ENCODE measurements at regions not wholly inside any gene's neighbourhood (a gene's known extent, or its start where the extent isn't known, plus 50 kb on each side); places are given as distances from the start of the nearest gene placed in this dataset.

DNA sequence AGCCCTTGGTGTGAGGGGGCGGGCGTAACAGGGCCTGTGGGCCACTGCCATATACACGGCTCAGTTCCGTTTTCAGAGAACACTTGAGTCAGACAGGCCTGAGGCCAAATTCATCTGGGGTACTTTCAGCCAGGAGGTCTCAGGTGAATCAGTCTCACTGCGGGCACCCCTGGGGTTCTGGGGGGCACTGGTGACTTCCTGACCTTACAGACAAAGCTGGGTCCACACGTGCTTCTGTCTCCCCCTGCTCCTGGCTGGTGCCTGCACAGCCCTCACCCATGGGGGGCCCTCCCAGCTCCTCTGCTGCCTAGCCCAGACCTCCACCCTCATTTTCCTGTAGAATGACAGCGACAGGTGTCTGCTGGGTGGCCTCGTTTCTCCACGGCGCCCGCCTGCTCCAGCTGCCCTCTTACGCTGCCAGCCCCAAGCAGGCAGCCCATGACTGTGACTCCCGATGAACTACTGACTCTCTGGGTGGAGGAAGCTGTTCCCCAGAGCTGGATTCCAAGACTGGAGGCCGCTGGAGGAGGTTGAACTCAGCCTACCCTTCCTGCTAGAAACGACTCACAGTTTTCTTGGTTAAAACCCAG, 374.1 kb upstream of the IRX4 start:
- DNase-seq = no peak

DNA sequence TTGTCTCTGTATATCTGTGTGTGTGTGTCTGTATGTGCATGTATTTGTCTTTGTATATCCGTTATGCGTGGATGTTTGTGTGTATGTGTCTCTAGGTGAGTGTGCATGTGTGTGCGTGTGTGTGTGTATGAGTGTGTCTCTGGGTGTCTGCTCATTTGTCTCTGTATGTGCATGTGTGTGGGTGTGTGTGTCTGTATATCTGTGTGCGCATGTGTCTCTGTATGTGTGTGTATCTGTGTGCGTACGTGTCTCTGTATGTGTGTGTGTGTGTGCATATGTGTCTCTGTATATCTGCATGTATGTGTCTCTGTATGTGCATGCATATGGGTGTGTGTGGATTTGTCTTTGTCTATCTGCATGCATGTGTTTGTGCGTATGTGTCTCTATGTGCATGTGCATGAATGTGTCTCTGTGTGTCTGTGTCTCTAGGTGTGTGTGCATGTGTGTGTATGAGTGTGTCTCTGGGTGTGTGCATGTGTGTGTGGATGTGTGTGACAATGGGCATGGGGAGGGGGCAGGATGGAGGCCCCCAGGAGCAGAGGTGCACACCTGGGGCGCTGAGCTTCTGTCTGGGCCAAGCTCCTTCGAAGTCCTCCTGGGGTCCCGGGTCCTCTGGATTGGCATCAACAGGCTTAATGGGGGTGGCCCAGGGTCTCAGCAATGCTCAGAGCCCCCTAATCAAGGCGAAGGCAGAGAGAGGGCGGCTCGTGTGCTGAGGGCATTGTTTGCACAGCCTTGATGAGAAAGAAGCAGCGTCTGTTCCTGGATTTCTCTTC, 373.4 kb upstream of the IRX4 start:
- DNase-seq = no peak

DNA sequence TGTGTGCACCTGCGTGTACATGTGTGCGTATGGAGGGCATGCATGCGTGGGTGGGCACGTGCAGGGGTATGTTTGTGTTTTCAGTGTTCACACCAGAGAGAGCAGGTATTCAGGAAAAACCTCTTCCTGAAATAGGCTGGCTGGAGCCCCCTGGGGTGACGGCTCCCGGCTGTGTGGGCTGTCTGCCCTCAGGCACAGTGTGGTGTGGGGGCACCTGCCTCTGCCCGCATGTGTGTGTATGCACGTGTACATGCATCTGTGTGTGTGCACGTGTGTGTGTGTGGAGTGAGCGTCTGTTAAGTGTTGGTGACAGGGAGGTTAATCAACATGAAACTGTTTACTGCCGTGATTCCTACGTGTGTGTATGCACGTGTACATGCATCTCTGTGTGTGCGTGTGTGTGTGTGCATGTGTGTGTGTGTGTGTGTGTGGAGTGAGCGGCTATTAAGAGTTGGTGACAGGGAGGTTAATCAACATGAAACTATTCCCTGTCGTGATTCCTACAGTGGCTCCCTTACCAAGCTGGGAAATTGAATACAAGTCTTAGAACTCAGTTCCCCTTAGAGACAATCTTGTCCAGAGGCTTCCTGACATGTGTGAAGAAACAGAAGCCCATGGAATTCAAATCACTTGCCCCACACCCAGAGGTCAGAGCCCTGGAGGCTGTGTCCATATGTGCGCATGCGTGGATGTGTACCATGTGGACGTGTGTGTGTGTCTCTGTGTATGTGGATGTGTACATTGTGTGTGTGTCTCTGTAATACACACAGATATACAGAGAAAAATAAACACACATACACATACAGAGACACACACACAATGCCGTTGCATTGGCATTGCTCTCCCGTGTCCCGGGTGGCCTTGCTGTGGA, 372.4 kb upstream of the IRX4 start:
- DNase-seq = no peak

DNA sequence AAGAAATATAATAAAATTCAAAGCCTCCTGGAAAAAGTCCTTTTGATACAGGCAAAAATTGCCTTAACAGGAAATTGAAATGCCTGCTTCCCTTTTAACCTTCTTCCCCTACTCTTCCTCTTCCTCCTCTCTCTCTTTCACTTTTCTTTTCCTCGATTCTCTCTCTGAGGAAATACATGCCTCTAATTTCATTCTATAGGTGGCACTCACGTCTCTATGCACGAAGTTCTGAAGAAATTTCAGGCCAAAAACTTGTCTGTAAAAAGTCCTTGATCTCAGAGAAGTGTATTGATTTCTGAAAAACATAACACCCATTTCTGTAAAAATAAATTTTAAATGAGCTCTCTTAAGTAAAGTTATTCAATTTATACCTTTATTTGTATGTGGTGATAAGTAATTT, 371.7 kb upstream of the IRX4 start:
- no peak for DNase-seq

DNA sequence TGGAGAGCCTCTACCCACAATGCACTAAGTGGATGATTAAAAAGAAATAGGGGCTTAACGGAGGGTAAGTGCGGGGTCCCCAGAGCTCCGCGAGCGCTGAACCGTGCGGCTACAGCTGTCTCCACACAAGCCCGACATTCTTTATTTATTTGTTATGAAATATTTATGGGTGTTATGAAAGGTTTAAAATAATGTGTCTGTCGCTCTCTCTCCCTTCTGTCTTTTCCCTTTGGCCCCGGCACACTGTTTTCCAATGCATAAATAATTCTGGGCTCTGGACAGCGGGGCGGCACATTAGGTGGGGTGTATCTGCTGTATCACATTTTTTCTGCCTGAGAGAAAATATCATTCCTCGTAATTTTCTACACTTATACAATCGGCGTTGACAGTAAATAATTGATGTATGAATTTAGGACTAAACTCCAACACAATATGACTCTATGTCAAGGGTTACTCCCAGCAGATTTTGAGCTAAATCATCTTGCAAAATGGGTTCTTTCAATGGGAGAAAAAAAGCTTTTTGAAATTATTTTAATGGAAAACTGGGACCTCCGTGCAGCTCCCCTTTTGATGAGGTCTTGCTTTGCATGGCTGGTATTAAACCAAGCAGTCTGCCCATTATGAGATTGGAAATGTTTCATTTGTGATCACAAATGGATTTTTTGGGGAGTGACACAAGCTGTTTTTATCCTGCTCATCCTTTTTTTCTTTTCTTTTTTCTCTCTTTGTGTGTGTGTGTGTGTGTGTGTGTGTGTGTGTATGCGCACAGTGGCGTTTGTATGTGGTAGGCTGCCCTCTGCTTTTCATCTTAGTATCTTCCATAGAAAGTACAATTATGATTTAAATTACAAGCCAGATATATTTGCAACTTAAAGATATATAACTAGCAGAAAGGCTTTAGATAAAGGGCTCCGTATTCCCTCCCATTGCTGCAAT, 370.6 kb upstream of the IRX4 start:
- DNase-seq = no peak

DNA sequence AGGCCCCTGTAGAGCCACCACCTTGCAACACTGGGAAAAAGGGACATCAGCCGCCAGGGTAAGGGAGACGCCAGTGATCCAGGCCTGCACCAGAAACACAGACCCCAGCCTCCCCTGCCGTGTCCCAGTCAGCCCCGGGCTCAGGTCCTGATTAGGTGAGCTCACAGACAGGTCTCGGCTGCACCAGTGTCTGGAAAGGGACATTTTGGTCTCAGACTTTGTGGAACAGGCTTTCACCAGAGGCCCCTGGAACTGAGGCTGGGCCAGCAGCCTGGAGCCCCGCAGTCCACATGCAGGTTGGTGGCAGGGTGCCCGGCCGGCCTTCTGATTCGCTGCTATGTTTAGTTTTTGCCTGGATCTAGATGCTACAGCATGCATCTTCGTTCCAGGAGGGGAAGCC, 369.0 kb upstream of the IRX4 start:
- no peak for DNase-seq

DNA sequence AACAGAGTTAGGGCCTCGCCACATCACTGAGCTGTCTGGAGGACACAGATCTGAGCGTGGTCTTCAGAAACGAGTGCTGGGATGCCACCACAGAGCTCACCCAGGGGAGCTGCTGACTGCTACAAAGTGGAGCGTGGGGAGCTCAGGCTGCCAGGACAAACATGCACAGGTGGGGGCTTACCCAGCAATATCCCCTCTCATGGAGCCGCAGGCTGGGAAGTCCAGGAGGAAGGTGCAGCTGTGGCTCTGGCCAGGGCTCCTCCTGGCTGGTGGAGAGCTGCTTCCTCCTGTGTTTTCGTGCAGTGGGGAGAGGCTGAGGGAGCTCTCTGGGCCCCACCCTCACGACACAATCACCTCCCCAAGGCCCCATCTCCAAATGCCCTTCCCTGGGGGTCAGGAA, 368.6 kb upstream of the IRX4 start:
- DNase-seq = no peak

DNA sequence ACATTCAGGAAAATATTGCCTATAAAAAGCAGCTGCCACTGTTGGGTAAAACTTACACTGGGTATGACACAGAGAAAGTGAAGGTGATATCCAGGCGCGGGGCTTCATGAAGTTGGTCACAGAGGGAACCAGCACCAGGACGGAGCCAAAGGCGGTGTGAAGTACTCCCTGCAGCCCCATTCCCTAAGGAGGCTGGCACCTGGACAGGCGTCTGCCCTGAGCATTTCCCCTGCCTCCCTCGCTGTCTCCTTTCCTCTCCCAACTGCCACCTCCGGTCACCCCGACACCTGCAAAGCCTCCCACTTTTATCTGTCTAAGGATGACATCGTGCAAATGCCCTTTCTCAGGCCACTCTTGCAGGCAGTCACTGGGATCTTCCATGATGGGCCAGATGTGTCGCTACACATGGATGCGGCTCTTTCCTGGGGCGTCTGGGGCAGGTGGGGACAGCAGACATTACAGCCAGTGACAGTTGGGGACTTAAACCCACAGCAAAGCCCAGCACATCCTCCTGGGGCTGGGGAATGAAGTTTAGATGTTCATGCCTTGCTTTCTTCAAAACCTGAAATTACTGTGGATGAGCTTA, 367.7 kb upstream of the IRX4 start:
- no peak for DNase-seq

DNA sequence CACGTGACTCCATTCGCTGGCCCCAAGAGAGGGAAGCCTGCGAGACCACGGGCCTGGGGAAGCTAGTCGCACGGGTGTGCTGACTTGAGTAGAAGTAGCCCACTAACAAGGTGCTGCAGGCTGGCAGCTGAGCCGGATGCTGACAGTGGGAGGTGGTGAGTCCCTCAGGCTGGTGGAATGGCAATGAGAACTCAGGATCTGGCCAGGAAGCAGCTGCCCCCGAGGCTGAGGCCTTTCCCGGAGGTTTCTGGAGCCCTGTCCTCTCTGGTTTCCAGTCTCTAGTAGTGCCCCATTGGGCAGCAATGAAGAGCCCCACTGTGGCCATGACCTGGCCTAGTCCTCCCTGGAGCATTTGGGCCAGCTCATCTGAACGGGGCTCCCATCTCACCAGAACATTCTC, 366.7 kb upstream of the IRX4 start:
- DNase-seq = no peak

DNA sequence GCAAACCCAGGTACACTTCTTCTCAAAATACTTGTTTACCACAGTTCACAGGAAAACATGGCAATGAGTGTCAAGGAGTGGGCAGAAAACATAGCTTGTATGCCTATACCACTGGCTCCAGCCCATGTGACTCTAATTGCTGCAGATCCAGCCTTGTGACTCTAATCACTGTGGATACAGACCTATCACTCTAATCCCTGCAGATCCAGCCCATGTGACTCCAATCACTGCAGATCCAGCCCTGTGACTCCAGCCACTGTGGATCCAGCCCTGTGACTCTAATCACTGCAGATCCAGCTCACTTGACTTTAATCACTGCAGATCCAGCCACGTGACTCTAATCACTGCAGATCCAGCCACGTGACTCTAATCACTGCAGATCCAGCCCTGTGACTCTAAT, 366.3 kb upstream of the IRX4 start:
- no peak for DNase-seq

DNA sequence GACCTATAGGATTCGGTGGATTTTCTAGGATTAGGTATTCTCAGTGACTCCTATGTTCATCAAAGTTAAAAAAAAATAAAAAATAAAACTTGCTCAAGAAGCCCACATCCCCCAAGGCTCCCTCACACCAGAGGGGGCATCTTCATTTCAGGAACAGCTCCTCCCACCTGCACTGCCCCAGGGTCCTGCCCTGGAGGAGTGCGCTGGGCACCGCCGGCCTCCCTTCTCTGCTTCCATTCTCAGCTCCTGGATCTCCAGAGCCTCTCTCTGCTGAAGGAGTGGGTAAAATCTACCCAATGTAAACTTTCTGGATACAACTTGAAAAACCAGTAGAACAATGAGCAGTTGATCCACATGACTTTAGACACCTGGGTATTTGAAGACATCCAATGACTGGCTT, 359.8 kb upstream of the IRX4 start:
- no peak for DNase-seq

DNA sequence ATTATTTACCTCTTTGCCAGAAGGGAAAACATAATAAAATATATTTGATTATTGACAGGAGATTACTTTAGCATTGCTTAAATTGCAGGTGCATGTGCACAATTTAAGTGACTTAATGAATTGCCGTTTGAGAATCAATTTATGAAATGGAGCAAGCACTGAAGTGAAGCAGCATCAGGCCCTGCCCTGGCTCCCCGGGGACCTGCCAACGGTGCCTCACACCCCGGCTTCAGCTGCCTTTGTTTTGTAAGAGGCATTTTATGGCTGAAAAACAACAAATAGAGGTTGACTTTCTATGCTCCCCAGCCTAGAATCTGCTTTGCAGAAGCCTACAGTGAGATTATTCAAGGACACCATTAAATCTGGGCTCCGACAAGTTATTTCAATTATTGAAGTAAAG, 359.1 kb upstream of the IRX4 start:
- DNase-seq = no peak

DNA sequence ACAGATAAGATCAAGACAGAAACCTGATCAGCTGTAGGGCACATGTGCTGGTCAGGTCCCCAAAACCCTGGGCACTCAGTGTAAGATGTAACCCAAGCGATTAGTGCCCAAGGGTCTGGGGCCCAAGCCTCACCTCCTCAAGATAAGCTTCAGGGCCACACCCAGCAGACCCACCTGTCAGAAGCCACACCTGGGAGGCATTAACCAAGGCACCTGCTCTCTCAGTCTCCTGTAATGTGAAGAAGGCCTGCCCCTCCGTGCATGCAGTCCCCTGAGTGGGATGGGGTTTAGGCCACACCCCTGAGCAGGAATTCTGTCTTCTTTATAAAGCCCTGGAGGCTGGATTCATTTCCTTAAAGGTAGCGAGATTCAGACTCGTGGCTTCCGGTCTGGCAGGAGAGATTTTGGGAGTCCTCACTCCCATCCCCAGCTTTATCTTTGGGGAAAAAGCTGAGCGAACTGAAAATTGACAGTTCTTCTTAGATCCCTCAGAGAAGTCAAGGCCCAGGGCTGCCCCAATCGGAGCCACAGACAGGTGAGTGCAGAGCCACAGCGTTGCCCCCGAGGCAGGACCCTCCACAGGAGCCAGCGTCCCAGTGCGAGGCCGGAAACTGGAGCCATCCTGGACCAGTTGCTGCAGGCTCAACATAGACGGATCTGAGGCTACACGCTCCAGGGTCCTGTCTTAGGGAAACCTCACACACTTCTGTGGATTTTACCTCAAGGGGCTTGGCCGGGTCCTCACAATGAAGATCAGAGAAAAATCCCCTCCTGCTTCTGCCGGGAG, 357.6 kb upstream of the IRX4 start:
- DNase-seq = no peak

DNA sequence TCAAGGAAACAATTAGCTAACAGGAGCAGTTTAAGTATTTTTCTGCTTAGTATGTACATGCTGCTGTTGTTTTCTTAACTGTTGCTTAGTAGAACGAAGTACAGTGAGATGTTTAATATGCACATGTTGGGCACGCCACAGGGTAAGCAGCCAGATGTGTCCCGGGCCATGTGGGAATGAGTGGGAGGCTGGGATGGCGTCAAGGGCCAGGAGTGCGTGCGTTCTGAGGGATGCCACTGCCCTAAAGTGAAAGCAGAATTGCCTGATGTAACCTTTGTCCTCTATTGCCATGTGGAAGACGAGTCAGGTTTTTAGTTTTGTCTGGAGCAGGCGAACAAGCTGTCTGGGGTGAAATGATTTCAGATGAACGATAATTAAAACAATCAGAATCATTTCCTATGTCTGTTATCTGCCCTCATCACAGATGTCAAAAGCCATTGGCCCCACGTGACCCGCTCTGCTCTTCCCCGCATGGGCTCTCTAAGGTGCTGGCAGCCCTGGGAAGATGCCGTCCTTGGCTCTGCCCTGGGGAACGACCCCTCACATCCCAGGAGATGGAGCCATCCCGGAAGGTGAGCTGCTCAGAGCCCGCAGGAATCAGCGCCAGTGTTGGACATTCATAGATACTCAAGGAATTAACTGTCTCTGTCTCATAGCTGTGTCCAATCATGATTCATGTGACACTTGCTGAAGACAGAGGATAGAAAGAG, 356.6 kb upstream of the IRX4 start:
- no peak for DNase-seq

DNA sequence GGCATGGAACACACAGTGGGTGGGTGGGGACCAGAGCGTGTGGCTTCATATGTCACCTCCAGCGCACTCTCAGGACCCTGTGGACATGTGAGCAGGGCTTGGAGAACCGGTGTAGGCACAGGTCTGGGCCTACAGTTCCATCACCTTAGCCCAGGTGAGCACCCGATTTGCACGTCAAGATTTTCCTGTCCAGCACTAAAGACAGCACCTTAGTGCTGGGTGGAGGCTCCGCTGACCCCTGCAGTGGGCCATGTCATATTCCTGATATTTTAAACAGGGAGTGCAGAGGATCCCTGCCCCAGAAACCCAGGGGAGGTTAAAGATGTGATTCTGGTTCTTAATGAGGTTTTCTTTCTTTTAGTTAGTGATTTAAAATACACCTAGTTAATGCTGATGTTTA, 356.0 kb upstream of the IRX4 start:
- no peak for DNase-seq

DNA sequence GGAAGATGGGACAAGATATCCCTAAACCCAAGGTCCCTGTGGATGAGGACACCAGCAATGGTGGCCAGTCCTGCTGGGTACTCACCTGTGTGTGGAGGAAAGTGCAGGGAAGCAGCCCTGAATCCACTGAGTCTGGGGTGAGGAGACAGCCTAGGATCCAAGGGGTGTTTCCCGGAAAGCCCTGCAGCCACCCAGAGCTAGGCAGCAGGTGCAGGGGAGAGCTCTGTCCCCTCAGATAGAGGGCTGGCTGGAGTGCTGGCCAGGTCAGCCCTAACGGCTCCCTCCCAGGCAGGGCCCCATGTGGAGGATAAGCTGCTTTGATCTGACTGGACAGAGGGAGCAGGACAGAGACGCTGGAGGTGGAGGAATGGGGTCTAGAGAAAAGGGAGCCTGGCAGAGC, 344.7 kb upstream of the IRX4 start:
- DNase-seq = no peak

DNA sequence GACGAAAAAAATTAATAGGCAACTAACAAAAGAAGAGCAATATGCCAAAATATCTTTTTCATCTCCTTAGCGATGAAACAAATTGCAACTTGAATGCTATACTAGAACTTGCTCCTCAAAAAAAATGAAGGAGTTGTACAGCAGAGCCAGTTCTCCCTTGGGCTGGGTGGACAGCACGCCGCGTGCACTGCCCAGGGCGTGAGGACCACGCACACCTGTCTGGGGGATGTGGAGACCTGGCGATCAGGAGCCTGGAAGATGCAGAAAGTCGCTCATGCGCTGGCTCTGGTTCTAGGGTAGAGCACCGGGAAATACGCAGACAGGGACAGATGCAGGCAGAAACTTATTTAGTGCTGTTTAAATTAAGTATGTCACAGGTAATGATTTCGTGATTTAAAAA, 342.0 kb upstream of the IRX4 start:
- DNase-seq = no peak

DNA sequence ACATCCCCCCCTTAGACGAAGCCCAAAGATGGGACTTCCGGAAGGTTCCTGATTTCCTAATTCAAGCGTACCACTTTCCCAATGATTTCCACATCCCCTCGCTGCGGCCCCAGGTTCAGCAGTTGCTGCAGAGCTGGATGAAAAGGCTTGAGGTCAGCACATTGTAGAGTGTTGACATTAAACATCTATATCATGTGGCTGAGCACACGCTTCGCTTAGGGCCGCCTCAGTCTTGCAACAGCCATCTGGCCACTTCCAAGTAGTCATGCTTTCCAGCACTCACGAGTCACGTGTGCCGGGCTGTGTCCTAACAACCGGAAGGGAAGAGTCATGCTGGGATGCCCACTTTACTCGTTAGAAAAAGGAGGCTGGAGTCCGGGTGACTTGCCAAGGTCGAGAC, 340.6 kb upstream of the IRX4 start:
- peak; percentile 28 for DNase-seq

DNA sequence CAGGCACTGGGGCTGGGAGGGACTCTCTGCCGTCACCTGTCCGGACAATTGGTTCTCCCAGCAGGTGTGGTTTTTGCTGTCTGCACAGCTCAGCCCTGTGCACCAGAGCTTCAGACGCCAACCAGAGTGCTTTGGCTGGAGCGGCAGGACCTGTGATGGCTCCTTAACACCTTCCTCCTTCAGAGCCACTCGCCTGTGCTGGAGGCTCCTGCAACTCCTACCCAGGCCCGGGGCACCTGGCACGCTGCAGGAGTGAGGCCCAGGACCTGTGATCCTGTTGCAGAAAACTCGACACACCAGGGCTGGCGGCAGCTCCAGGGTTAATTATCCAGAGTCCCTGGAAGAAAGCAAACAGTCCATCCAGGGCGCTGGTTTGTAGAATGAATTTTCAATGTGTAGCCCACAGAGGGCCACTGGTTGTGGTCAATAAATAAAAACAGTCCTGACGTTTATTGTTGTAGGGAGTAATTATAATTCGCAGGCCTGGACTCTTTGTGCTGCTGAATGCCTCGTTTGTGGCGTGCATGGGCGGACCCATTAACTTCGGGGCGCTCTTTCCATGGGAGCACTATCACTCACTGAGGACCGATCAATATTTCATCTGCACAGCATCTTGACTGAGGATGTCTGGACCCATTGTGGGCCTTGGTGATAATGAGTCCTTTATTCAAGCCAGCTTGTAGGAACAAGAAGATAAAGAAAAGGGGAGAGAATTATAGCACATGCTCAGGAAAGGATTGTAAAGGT, 339.7 kb upstream of the IRX4 start:
- no peak for DNase-seq

DNA sequence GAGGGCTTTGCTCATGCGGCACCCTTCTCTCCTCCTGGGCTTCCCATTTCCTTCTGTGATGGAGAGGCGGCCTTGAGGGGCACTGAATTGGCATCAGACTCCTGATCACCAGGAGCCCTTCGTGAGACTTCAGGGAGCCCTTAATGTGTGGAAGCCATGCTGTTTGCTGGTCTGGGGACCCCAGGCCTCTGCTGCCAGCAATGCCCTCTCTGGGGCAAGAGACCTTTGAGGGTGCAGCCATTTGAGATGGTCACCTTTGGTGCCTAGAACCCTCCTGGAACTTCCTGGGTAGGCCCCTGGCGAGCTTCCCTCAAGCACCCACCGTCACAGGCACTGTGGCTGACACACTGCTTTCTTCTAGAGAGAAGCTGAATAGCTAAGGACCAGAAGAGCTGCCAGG, 338.7 kb upstream of the IRX4 start:
- DNase-seq = no peak

Data from DMS53 (cell line).